IPS DF 4.7 (cell line): ENCODE measurements at regions not wholly inside any gene's neighbourhood (a gene's known extent, or its start where the extent isn't known, plus 50 kb on each side); places are given as distances from the start of the nearest gene placed in this dataset.

Source experiments
- DNase-seq: peaks from one replicate; pipeline ENCODE4 v3.0.0-alpha.2; 2013; ENCODE audit warnings: low spot score; ENCODE audit errors: extremely low read depth

DNA sequence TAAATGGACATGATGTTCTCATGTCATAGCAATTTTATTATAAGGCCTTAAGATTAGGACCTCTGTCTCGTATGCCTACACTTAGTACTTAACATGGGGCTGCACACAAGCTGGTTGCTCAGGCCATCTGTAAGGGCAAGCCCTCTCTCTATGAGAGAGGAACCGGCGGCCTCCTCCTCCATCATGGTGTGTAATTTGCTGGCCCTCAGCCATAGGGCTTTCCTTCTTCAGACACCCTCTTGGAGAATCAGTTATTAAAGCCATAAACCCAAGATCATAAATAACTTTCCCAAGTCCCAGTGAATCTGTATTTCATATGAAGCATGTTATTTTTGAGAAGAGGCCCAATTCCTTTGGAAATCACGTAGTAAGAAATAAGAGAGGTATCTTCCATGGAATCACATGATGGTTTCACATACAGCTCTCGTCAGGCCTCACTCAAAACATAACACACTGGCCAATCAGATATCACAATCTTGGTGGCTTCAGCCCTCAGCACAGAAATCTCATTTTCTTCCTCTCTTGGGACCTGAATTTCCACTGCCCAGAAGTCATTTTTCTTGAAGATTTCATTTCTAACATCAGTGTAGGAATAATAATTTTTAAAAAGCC lies 92.6 kb downstream of the RDH14 start:
- no peak for DNase-seq

DNA sequence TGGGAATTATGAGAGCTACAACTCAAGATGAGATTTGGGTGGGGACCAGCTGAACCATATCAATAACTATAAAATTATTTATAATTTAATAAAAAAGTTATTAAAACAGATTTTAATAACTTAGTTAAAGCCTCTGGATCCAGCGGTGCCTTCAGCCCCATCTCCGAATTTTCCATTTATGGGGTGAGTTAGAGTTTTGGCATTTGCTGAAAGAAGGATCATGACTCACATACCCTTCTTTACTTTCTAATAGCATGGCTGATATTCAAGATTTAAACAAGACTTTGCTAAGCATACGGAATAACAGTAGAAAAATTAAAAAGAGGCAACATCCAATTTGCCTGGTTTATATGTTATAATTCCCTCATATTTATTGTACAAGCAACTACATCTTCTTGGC lies 94.5 kb downstream of the RDH14 start:
- no peak for DNase-seq

DNA sequence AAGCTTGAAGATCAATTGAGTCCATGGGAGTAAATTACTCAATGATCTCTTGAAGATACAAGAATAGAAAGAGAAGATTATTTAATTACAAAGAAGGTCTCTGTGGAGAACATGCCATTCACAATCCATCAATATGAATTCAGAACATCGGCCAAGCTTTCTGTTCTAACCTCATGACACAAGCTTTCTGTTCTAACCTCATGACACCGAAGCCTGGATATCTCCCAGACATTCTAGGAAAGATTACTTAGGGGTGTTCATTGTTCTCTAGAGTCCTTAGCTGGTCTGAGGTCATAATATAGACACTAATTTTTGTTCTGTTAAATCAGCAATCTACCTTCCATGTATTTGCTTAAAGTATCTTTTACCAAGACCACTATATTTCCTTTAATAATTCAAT lies 95.5 kb downstream of the RDH14 start:
- DNase-seq: no peak

DNA sequence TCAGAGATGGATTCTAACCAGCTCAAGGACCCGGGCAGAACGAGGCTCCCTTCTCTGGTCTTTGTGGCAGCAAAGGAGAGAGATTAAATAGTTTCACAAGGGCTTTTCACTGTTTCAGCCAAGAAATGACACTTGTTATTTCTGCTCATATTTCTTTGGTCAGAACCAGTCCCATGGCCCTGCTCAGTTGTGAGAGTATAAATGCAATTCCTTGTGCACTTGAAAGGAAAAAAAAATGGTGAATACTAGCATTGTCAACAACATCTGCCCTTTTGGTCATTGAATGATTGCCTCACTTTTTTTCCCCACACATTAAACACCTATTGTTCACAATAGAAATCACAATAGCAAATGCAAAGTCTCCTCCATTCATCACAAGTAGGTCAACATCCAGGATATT lies 104.4 kb downstream of the RDH14 start:
- DNase-seq: no peak

DNA sequence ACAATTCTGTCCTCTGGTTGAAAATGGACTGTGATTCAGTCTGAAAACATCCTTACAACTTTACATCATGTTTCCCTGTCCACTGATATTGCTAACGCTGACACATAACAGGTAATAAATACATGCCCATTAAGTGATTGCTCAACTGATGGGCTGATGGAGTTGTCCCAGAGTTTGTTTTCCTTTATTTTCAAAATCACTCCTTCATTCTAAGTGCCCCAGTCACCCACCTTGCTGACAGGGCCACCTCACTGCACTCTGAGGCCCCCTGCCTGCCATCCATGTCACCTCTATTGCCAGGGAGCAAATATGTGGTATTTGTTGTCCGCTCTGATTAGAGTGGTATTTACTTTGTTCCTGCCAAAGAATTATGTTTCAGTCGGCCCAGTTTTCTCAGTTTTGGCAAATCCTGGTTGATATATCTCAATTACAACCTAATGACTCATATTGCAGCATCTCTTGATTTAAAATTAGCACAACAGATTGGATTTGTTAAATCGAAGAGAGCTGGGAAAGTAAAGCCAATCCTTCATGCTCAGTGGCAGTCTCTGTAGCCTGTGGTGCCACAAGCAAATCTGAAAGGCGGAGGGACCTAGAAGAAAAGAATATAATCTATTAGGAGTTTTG lies 105.1 kb downstream of the RDH14 start:
- no peak for DNase-seq

DNA sequence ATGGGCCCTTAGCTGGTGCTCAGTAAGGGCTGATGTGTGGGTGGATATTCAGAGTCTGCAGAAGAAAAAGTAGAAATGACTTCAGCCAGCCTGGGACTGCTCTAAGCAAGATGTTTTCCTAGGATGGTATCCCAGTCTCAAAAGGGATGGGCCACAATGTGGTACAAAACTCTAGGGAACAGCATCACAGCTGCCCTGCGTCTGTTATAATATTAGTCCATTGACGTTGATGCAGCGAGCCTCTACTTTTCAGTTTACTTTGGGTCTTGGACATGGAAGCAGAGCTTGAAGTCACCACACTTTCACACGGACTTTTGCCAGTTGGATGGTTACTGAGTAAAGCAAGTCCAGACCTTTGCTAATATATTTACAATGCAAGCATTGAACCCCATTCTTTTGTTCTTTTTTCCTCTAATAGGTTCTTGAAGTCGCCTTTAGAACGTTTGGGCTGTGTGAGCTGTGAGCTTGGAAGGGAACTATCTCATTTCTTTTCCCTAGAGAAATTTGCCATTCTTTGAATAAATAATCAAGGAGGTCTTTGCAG lies 105.7 kb downstream of the RDH14 start:
- DNase-seq: no peak

DNA sequence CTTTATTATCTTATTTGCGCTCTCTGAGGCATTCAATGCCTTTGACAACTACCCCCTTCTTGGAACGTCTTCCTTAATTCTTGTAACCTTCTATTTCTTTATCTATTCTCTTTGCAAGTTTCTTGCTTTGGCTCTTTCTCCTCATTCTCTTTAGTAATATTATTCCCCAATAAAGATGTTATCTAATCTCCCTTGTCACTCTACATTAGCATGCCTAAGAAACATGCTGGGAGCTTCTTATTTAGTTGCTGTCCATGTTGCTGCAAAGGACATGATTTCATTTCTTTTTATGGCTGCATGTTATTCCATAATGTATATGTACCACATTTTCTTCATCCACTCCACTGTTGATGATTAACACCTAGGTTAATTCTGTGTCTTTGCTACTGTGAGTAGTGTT lies 113.7 kb downstream of the RDH14 start:
- no peak for DNase-seq

DNA sequence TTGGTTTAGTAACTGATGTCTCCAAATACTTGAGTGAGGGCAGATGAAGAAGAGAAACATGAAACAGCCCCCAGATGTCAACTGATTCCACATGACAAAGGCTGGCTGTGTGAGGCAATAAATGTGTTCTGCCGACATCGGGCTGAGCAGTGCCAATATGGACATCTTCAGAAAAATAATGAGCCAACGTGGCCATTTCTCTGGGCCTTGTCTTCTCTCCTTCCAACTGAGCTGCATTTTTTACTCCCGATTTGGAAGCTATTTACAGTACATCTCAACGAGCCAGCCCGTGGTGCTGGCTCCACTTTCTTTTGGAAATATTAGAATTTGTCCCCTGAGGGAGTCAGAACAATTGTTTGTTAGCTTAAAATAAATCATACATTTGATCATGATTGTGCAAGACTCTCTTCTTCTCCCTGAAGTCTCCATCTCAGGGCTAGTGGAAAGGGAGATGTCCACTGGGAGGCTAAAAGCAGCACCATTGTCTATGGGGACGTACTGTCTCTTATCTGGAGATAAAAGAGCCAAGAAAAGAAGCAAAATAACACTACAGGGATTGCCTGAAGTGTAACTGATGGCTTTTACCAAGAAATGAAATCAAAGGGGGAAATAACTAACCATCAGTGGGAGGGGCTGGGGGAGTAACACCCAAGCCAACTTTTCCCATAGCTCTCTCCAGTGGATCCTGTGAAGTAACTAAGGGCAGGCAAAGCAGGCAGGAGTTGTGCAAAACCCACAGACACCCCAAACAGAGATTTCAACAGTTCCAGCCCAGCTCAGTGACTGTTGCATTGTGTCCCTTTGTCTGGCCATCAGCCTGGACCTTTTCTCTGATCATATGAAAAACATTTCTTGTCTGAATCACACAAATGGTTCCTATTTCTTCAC lies 114.8 kb downstream of the RDH14 start:
- DNase-seq: no peak

DNA sequence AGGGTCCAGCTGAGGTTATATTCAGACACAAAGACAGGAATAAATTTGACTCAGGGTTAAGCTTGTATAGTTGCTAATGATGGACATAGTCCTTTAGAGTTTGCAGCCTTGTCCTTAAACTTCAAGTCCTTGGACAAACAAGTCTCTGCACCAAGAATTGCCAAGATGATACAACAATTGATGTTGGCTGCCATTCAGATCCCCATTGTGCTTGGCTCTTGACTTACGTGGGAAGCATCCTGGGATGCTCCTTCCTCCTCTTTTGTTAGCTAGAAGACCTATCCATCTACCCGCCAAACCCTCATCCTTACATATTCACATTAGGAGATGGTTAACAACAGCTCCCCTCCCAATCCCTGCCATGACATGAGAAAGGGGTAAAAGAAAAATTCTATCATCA lies 115.6 kb downstream of the RDH14 start:
- no peak for DNase-seq

DNA sequence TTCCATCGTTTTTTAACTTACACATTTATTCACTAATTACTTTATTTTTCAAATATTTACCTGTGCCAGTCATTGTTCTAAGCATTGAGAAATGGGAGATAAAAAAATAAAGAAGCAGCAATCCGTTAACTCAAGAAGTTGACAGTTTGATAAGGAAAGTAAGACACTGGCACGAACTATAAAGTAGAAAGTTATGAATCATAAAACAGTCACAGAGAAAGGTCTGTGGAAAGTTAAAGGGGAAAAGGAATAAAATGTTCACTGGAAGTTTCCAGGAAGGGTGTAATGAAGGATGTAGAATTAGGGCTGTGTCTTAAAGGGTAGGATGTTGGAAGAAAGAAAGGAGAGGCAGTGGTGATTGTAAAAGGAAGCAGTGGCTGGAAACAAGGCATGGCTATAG lies 118.9 kb downstream of the RDH14 start:
- no peak for DNase-seq

DNA sequence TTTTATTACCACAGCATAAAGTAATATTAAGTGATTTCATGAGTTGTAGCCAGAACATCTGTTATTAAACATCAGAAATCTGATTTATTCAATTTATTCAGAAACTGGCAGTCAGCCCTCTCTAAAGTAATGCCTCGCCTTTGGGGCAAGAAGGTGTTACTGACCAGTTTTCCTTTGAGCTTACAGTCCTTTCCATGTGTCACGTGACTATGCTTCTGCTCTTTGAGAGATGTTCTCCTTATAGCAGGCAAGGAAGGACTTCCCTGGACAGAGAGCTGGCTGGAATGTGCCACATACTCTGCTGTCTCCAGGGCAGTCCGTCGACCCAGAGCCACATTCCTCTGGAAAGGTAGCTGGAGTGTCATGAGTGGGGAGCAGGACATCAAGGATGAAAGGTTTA lies 119.7 kb downstream of the RDH14 start:
- no peak for DNase-seq

DNA sequence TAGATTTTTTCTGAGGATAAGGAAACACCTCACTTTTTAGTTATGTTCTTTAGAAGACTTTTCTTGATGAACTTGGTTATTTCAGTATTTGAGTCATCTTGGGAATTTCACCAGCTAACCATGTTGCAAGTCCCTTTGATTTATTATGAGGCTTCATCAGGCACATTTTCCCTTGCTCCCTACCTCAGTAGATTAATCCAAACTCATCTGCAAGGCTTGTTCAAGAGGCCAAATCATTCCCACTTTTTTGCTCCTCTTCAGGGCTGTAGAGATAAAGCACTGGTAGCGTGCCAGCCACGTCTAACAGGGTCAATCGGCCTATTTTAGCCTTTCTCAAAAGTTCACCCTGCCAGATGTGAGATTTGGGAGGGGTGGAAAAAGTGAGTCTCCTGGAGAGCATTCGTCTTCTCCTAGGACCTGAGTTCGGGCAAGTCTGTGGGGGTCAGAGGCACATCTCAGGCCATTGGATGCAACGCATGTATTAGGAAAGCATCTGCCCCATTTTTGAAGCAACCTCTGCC lies 120.3 kb downstream of the RDH14 start:
- no peak for DNase-seq

DNA sequence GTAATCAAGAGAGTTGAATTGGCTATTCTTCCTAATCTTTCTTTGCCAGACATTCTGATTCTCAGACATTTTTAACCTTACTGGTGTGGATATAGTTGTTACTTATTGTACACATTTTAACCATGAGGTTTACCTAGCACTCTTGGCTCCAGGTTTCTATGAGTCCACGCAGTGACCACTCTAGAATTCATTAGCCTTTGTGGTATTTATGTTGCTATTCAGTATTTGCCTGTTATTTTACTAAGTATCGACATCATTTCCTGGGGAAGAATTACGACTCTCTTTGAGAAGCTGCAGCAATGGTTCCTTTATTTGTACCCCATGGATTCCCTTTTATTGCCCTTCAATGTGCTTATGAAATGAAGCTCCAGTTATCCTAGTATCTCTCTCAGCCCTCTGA lies 120.7 kb downstream of the RDH14 start:
- DNase-seq: no peak

DNA sequence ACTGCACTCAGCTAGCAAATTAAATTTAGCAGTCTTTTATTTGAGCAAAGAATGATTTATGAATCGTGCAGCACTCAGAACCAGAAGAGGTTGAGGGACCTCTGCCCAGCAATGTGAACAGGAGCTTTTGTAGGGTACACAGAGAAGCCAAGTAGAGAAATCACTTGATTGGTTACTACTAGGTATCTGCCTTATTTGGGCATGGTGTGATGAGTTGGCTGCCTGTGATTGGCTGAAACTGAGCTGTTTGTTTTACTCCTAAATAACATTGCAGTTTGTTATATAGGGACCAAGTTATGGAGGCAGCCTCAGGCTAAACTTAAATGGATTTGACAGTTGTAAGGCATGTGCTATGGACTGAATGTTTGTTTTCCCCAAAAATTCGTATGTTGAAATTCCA lies 122.5 kb downstream of the RDH14 start:
- DNase-seq: no peak

DNA sequence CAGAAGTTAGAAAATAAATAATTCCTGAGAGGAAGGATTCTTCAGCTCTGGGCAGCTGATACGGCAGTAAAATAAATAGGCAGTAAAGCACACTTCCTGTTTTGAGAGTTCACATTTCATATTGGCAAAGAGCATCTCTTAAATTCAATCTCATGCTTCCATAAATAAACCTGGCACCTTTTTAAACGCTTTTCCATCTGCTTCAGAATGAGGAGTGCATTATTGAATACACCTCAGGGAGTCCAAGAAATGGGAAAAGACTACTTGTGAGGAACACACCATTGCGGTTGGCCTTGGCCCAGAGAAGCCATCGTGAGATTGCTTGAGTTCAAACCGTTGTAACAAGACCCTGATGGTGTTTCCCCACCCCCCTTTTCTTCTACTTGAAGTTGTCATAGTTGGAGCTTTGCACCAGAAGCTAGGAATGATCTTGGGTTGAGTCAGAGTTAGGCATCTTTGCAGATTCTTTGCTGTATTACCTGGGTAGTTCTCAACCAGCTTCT lies 123.9 kb downstream of the RDH14 start:
- no peak for DNase-seq

DNA sequence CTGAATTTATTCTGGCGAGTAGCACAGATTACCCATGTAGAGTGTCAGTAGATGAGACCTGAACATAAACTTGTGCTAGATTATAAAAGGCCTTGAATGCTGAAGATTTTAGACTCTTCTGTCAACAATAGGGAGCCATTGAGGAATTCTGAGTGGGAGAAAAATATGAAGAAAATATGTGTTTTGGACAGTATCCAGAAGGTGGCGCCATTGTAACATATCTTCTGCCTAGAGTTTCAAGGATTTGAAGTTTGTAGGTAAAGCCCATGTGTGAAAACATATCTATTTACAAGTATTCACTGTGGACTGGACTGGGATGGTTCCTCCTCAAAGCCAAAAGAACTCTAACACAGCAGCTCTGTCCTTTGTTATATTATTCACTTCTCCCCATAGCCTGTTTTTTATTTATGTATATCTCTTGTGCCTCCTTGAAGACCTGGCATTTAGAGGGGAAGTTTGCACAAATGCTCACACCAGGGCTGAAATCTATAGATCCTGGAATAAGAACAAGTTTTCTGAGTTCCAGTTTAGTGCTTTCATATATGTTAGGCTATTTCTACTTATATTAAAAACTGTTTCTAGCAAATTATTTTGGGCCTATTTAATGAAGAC lies 124.9 kb downstream of the RDH14 start:
- no peak for DNase-seq

DNA sequence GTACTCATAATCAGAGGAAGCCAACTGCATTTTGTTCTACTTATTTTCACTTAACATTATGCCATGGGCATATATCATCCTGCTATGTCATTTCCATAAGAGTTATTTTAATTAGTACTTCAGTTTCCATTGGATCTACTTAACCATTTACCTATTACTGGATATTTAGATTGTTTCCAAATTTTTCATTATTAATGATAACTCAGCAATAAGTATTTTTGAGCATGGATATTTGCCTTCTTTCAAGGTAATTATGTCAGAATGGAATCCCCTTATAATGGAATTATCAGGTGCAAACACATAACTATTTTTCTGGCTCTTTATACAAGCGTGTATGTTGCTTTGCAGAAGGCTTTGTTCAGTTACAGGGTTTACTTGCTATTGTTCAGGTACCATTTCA lies 126.6 kb downstream of the RDH14 start:
- no peak for DNase-seq

DNA sequence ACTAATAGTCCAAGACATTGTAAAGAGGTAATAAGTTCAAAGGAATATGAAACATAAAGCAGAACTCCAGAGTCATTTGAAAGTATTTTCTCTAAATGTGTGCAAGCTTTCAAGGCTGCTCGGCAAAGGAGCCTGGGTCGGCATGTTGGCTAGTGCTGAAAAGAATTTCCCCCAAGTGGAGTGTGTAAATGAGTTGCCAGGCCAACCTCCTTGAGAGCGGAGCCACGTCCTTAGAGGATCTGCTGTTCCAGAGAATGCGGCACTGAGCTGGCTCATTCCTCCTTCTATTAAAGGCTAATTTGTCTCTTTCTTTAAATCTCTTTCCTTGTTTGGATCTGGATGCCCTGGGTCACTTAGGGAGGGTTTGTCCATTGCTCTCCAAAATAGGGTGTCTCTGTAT lies 127.5 kb downstream of the RDH14 start:
- no peak for DNase-seq

DNA sequence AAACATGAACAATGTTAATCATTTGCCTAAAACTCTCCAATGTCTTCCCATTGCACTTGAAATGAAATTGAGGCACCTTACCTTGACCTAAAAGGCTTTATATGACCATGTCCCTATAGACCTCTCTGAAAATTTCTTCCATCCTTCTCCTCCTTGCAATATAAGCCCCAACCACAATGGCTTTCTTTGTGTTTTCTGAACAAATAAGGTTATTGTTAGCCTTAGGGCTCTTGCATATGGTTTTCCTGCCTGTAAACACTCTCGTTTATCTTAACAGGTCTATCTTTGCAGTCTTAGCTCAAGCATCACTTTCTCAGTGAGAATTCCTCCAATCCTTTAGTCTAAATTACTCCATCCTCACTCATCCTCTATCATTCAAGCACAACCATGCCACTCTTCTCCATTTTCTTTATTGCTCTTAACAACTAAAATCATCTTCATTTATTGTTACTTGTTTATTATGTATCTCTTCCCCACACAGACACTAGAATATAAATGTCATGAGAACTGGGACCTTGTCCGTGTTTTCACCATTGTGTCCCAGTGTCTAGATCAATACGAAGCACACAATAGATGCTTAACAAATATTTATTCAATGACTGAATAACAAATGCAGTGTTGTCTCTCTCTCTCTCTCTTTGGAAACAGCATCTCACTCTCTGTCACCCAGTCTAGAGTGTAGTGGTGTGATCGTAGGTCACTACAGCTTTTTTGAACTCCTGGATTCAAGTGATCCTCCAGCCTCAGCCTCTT lies 129.3 kb downstream of the RDH14 start:
- no peak for DNase-seq

DNA sequence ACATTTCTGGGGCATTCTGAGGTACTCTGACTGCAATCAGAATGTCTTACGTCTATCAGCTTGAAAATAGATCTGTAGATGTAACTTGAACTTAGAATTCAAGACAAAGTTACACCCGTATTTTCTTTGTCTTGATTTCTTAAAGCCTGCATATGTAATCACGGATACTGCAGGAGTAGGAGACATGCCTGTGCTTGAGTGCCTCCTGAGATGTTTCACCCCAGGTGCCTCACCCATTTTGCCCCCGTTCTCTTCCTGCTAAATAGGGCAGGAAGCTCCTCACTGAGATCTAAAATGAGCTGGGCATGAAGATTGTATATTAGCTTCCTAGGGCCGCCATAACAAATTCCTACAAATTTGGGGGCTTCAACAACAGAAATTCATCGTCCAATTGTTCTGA lies 131.9 kb downstream of the RDH14 start:
- no peak for DNase-seq

DNA sequence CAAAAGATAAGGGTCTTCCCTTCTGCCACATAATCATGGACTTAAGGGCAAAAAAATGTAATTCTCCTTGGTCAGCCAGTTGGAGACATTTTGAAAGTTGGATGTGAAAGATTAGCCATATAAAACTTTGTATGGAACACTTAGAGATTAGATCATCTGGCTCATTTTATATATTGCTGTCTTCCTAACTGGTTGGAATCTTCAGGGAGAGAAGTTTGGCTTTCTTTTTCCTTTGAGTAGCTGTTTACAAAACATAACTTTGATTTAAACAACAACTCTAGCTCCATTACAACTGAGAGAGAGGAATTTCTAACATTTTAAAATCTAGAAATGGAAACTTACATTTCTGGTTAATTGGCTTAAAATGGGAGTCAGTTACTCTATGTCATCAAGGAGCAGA lies 132.7 kb downstream of the RDH14 start:
- DNase-seq: no peak
